ENCODE measurements at regions not wholly inside any gene's neighbourhood (a gene's known extent, or its start where the extent isn't known, plus 50 kb on each side); places are given as distances from the start of the nearest gene placed in this dataset.

- H3K4me3 ChIP-seq (replicated peaks in 1 of 3), result no peak overlapping the region
- no peaks in the 10 kb centered on the region for H3K9me3 ChIP-seq
- intact Hi-C loops (cut with DNase I), result no loop called here
- TF ChIP-seq CTCF (IDR thresholded peaks at IDR 0.05), result no peak
- TF ChIP-seq POLR2A (IDR thresholded peaks at IDR 0.05), result no peak
- no peaks in the 10 kb centered on the region for H3K27me3 ChIP-seq
- no peaks in the 10 kb centered on the region for H3K4me1 ChIP-seq
- no peak for DNase-seq
- H3K36me3 ChIP-seq, result no peaks in the 10 kb centered on the region
- H3K27ac ChIP-seq, result peak overlapping the region; percentile 7 to 69 (median 39)
- WGBS, 2 donors, result 58 to 68% methylated on average over 9 of the region's 9 CpGs
Measured at GRCh38 chr18:55110436-55110835, 151.2 kb upstream of the CCDC68 start.

GRCh38 chr18:55109818-55110414 lies 150.7 kb upstream of the CCDC68 start:
- Histone ChIP-seq H3K9me3 (no peaks in the 10 kb centered on the region), H3K4me1 (no peaks in the 10 kb centered on the region), H3K27ac (peak overlapping the region; percentile 7 to 69 (median 47)), H3K27me3 (no peaks in the 10 kb centered on the region), H3K36me3 (no peaks in the 10 kb centered on the region), H3K4me3 (replicated peaks in 1 of 3) (no peak overlapping the region)
- no peak for TF ChIP-seq CTCF (IDR thresholded peaks at IDR 0.05)
- TF ChIP-seq POLR2A (IDR thresholded peaks at IDR 0.05), result no peak
- no peak for DNase-seq
- intact Hi-C loops (cut with DNase I), result no loop called here
- WGBS, 2 donors, result 48 to 56% methylated on average over 2 of the region's 2 CpGs

GRCh38 chr18:55106906-55107305 lies 147.6 kb upstream of the CCDC68 start:
- H3K9me3 ChIP-seq, result no peaks in the 10 kb centered on the region
- H3K27me3 ChIP-seq, result no peaks in the 10 kb centered on the region
- TF ChIP-seq POLR2A (IDR thresholded peaks at IDR 0.05) (no peak), CTCF (IDR thresholded peaks at IDR 0.05) (no peak)
- no peaks in the 10 kb centered on the region for H3K4me1 ChIP-seq
- H3K36me3 ChIP-seq, result no peaks in the 10 kb centered on the region
- no peak overlapping the region for H3K27ac ChIP-seq
- H3K4me3 ChIP-seq (replicated peaks in 1 of 3), result no peak overlapping the region
- WGBS, 2 donors, result 94% methylated on average over 3 of the region's 3 CpGs
- intact Hi-C loops (cut with DNase I), result no loop called here
- DNase-seq, result no peak

- no peaks in the 10 kb centered on the region for H3K36me3 ChIP-seq
- no peaks in the 10 kb centered on the region for H3K27me3 ChIP-seq
- H3K4me1 ChIP-seq, result no peaks in the 10 kb centered on the region
- no peaks in the 10 kb centered on the region for H3K9me3 ChIP-seq
- 88 to 89% methylated on average over 2 of the region's 2 CpGs for WGBS, 2 donors
- no peak overlapping the region for H3K4me3 ChIP-seq (replicated peaks in 1 of 3)
- intact Hi-C loops (cut with DNase I), result no loop called here
- H3K27ac ChIP-seq, result no peak overlapping the region
- TF ChIP-seq CTCF (IDR thresholded peaks at IDR 0.05) (no peak), POLR2A (IDR thresholded peaks at IDR 0.05) (no peak)
- no peak for DNase-seq
Measured at GRCh38 chr18:55106466-55106865, 147.2 kb upstream of the CCDC68 start.

GRCh38 chr18:55105873-55106272 lies 146.6 kb upstream of the CCDC68 start:
- TF ChIP-seq CTCF (IDR thresholded peaks at IDR 0.05) (no peak), POLR2A (IDR thresholded peaks at IDR 0.05) (no peak)
- Histone ChIP-seq H3K27ac (no peak overlapping the region), H3K9me3 (no peaks in the 10 kb centered on the region), H3K27me3 (no peaks in the 10 kb centered on the region), H3K36me3 (no peaks in the 10 kb centered on the region), H3K4me3 (replicated peaks in 1 of 3) (no peak overlapping the region), H3K4me1 (no peaks in the 10 kb centered on the region)
- intact Hi-C loops (cut with DNase I), result no loop called here
- 88 to 96% methylated on average over 2 of the region's 2 CpGs for WGBS, 2 donors
- DNase-seq, result no peak
